ENCODE measurements at regions not wholly inside any gene's neighbourhood (a gene's known extent, or its start where the extent isn't known, plus 50 kb on each side); places are given as distances from the start of the nearest gene placed in this dataset.

DNA sequence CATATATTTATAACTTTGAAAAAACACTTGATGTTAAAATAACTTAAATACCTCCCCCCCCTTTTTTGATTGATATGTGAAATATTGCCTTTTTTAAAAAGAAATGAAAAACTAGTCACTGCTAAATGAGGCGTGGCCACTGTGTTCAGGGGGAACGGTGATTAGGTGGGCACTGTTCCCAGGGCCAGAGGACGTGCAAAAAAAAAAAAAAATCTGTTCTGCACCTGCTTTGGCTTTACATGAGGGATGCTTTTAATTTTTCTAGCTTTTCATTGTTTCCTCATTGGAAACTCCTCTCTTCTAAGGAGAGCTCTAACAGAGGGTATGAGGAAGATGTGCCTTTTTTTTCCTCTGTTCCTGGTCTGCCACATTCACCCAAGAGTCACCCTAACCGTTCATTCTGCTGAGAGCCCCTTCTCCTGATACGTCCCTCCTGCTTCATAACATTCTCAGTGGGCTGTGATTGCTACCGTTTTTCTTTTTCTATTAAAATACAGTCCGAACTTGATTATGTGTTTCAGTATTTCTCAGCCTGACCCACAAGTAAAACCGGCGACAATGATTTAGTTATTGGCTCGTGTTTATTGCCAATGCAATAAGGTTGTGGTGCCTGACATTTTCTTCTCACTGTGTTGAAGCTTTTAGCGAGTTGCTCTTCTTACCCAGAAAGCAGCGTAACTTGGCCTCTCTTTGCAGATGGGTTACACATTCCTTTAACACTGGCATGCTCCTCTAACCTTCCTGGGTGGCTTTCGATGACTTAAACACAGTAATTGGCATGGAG lies 64.8 kb upstream of the ZNF536 start:
- no peak for DNase-seq (ENCODE audit: low spot score)

DNA sequence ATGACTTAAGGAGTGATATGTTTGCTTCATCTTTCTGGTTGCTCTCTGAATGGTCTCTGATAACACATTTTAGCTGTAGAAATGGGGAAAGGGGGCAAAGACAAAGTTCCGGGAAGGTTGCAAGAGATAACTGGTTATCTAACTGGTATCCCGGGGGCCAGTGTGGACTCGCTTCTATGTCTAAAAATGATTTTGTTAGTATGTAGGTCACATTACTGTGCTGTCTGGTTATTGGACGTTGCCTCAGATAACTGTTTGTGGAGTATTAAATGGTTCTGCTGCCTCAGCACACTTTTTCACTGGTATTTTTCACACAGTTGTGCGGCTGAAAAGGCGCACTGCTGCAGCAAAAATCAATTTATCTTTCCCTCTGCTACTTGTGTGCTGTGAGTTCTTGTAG lies 63.0 kb upstream of the ZNF536 start:
- no peak for DNase-seq (ENCODE audit: low spot score)

DNA sequence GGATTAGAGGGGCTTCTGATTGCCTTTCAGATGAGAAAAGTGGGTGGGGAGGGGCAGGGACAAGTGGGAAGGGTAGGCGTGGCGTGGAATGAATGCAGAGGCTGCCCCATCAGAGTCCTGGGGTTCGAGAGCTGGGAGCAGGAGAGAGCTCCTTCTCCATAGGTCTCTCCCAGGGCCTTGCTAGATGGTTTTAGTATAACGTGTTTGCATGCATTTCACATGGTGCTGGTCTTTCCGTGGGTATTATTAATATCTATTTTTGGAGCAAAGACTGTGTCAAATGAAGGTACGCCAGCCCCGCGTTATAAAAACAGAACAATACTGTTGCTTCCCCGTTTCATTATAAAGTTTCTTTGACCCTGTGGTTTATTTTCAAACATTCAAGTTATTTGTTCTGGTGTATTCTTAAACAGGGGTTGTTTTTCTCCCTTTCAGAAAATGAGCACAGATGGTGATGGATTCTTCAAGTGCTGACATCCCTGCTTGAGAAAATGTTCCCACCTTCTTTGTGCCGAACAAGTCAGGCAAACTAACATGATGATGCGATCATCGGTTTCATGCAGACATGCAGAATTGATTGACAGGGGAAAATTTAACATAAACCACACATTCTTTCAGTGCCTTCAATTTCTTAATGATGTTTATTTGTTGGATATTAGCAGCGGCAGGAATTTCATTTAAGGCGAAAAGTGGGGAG lies 62.1 kb upstream of the ZNF536 start:
- DNase-seq (ENCODE audit: low spot score), result no peak

DNA sequence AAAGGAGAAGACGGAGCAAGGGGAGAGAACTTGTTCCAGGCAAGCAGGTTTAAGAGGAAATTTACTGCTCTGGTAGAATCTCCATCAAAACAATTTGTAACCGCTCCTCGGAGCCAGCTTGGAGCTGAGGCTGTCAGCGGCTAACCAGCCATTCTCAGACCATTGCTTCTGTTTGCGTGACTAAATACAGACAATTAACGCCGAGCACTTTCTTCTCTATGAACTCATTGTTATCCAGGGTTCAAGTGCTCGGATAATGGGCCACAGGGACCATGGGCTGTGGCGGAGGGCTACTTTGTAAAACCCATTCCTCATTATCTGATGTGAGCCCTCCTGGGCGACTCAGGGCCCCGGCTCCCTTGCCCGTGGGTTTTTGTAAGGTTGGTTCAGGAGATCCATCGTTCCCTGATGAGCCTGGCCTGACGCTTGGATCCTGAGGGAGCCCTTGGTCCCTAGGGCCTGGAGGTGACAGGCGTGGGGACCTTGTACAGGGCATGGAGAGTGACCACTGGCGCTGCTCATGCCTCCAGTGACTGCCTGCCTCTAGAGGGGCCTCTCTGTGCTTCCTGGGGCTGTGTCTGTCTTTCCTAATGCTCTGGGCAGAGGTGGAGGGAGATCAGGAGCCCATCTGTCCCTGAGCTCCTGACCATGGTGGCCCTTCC lies 61.5 kb upstream of the ZNF536 start:
- no peak for DNase-seq (ENCODE audit: low spot score)

- DNase-seq (ENCODE audit: low spot score), result no peak
Observed at GRCh38 chr19:30311911-30312310, 60.3 kb upstream of the ZNF536 start.

- DNase-seq (ENCODE audit: low spot score), result no peak
Observed at GRCh38 chr19:30312582-30313352, 59.4 kb upstream of the ZNF536 start.

DNA sequence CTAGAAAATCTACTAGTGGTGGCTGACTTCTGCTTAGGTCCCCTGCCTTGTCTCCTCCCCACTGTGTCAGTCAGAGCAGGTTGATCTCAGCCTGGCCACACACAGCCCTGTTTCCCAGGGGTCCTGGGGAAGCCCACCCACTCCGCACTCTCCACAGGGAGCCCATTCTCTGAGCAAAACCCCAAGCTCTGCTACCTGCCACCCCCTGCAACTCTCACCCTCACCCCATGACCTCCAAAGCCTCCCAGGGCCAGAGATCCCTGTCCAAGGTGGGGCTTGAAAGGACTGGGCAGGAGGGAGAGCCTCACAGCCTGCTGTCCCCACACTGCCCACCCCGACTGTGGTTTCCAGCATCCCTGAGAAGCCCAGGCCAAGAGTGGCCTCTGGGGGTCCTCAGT lies 58.8 kb upstream of the ZNF536 start:
- DNase-seq (ENCODE audit: low spot score), result no peak

DNA sequence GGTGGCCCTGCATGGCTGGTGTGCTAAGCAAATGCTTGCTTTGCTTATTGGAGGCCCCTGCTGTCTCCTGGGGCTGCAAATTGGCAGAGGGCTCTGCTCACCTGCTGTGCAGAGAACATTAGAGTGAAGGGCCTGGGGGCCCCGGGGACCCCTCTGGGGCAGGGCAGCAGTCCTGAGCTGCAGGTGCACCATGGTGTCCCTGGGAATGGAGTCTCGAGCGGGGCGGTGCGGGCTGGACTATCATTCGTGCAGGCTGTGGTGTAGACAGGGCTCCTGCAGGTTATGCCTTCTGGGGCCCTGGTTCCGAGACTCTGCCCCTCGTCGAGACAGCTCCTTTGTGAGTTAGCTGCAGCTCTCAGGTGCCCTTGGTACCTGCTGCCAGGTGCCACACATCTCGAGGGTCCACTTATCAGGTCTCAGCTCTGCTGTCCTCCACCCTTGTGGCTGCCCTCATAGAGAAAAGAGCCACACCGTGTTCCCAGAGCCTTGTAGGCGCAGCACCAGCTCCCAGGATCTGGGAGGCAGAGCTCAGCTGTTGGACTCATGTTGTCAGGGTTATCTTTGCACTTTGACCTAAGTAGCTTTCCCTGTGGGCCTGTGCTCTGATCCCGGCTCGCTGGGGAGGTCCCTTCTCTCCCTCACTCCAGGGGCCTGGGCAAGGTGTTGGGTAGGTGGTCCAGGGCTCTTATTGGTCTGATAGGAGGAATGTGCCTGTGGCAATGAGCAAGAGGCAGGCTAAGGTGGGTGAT lies 58.0 kb upstream of the ZNF536 start:
- no peak for DNase-seq (ENCODE audit: low spot score)

GRCh38 chr19:30314805-30315155 lies 57.4 kb upstream of the ZNF536 start:
- no peak for DNase-seq (ENCODE audit: low spot score)

- no peak for DNase-seq (ENCODE audit: low spot score)
Observed at GRCh38 chr19:30315159-30315558, 57.0 kb upstream of the ZNF536 start.

DNA sequence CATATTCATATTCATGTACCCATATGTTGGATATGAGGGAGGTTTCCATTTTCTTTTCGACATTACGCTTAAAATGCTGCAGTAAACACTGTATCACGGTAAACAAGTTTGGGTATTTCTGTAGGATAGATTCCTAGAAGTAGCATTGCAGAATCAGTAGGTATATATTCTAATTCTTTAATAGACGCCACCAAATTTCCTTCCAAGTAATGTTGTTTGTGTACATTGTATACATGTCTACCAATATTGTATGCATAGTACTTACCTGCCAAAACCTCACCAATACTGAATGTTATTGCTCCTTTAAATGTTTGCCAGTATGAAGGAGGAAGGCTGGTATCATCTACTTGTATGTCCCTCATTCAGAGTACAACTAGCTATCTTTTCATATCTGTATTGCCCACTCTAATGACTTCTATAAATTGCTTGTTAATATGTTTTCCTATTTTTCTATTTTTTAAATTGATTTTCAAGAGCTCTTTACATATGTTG lies 56.1 kb upstream of the ZNF536 start:
- no peak for DNase-seq (ENCODE audit: low spot score)

DNA sequence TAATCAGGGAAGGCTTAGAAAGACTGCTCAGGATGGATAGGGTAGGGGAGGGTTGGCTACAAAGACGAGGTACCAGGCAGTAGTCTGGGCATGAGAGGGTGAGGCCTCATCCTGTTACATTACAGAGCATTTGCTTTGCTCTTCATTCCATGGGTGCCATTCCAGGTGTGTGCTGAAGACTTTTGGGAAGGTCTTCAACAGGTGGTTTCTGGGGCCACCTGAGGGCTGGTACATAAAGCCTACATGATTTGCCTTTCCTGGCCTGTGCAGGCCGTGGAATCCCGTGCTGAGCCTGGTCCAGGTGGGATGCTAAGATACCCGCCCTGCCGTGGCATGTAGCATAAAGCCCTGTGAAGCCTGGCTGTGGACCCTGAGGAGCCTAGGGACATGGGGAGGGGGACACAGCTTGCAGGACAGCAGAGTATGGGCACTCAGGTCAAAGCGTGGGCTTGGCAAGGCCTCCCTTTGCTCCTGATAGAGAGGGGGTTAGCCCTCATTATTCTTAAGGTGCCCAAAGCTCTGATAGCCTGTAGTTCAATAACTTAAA lies 55.6 kb upstream of the ZNF536 start:
- DNase-seq (ENCODE audit: low spot score), result no peak

DNA sequence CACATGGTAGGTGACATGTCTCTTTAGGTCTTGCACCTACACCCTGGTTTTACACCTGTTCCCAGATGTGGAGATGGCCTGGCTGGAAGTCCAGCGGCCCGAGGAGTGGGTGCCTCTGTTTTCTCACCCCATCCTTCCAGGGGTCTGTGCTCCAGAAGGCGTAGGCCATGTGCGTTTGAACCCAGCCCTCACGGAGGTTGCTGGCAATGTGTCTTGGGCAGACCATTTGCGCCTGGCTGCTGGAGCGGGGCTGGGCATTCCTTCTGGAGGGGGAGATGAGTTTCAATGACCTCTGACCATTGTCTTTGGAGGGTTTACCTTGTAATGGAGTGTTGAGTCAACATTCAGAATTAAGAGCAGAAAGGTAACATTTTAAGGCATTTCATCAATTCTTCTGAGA lies 54.8 kb upstream of the ZNF536 start:
- no peak for DNase-seq (ENCODE audit: low spot score)

- DNase-seq (ENCODE audit: low spot score), result no peak
Observed at GRCh38 chr19:30318261-30318660, 53.9 kb upstream of the ZNF536 start.

GRCh38 chr19:30318936-30319335 lies 53.2 kb upstream of the ZNF536 start:
- DNase-seq (ENCODE audit: low spot score), result no peak

DNA sequence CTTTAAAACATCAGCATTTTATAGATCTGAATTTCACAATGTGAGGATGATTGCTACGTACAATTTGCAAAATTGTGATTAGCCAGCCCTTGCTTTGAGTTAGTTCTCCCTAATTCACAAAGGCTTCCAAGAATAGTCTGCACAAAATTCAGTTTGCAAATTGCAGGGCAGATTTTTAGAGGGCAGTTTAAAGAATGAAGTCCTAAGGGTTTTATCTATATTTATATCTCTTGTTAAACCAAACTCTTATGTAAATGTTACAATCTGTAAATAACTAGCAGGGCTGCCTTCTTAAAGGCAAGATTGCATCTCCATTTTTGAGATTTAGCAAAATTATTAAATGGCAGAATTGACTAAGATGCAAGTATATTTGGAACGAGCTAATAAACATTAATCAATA lies 52.8 kb upstream of the ZNF536 start:
- no peak for DNase-seq (ENCODE audit: low spot score)

DNA sequence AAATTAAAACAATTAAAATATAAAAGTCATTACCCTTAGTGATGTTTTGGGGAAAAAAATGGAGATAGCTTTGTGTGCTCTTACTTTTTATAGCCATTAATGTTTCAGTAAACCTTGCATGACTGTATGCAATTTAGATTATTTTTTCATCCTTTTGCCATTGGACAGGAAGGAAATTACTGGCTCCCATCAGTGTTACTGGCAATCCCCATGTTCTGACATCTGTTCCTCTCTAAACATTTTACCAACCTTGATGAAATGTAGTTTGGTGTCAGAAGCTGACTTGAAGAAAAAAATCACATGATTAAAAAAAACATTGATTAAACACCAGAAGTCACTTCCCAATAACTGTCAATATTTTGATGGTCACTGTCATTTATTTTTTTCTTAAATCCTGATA lies 52.3 kb upstream of the ZNF536 start:
- DNase-seq (ENCODE audit: low spot score), result no peak

DNA sequence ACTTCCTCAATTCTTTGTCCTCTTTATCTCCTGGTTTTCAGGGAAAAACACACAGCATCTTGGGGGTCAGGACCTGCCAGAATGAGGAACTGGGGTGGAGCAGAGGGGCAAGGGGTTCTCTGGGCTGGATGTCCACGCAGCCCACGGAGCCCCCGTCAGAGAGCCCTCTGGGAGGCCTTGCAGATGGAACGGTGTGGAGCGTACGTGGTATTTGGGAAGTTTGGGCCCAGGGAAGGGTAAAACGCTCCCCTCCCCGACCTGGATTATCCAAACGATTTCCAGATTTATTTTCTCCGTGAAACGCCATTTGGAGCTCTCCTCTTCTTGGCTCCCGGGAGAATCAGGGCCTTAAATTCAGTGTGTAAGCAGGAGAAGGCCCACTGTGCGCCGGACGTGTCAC lies 51.7 kb upstream of the ZNF536 start:
- no peak for DNase-seq (ENCODE audit: low spot score)

GRCh38 chr19:30320916-30321315 lies 51.3 kb upstream of the ZNF536 start:
- DNase-seq (ENCODE audit: low spot score), result no peak
